HepG2 (cell line): ENCODE measurements at regions not wholly inside any gene's neighbourhood (a gene's known extent, or its start where the extent isn't known, plus 50 kb on each side); places are given as distances from the start of the nearest gene placed in this dataset.

ENCODE experiments used
- ARNT ChIP-seq: fragments of 450-650 bp; IDR thresholded peaks from 2 replicates; pipeline ENCODE4 v1.6.1; 2017
- ESRRA ChIP-seq: sonication (generic); formaldehyde crosslinking; IDR thresholded peaks from 2 replicates; pipeline ENCODE4 v1.5.1; 2020; ENCODE audit warnings: mild to moderate bottlenecking, low read depth, missing genetic modification reagents
- GABPA ChIP-seq, 2 experiments: IDR thresholded peaks; 2 replicates each; pipeline ENCODE4 v1.6.1; 2011 to 2016; ENCODE audit warnings: low read depth in 2 of 2, low read length in 1 of 2, missing biosample characterization in 1 of 2, missing genetic modification characterization in 1 of 2
- HMG20A ChIP-seq: IDR thresholded peaks from 2 replicates; pipeline ENCODE4 v1.6.1; 2016; ENCODE audit warnings: borderline replicate concordance
- MIER3 ChIP-seq: IDR thresholded peaks from 2 replicates; pipeline ENCODE4 v1.6.1; 2016; ENCODE audit warnings: missing compliant biosample characterization, borderline replicate concordance
- NPAS2 ChIP-seq: sonication (generic); formaldehyde crosslinking; IDR thresholded peaks from 2 replicates; pipeline ENCODE4 v1.8.0; 2022; ENCODE audit warnings: mild to moderate bottlenecking, missing genetic modification reagents, borderline replicate concordance
- PHF20 ChIP-seq: sonication (generic); formaldehyde crosslinking; IDR thresholded peaks from 2 replicates; pipeline ENCODE4 v1.5.0; 2020; ENCODE audit warnings: mild to moderate bottlenecking, missing genetic modification reagents
- PLRG1 ChIP-seq: fragments of 450-650 bp; conservative IDR thresholded peaks from 2 replicates; pipeline ENCODE4 v1.6.1; 2016
- SMC3 ChIP-seq: IDR thresholded peaks from 2 replicates; pipeline ENCODE4 v1.6.1; 2011; ENCODE audit warnings: low read length, improper control_type of control experiment
- YY1 ChIP-seq: IDR thresholded peaks from 2 replicates; pipeline ENCODE4 v1.6.1; 2011; ENCODE audit warnings: low read length, low read depth, moderate library complexity, mild to moderate bottlenecking; ENCODE audit not compliant: insufficient read depth, insufficient replicate concordance
- TF ChIP-seq, protein P1 (sequence below): sonication (generic); formaldehyde crosslinking; IDR thresholded peaks from 2 replicates; pipeline ENCODE4 v1.5.0; 2020; ENCODE audit warnings: mild to moderate bottlenecking, missing genetic modification reagents, moderate library complexity
- TF ChIP-seq, protein P2 (sequence below): sonication (generic); formaldehyde crosslinking; conservative IDR thresholded peaks from 2 replicates; pipeline ENCODE4 v1.4.0; 2020; ENCODE audit warnings: missing genetic modification reagents
- TF ChIP-seq, protein P3 (sequence below): sonication (generic); formaldehyde crosslinking; IDR thresholded peaks from 2 replicates; pipeline ENCODE4 v1.4.0; 2020; ENCODE audit warnings: missing genetic modification reagents

DNA sequence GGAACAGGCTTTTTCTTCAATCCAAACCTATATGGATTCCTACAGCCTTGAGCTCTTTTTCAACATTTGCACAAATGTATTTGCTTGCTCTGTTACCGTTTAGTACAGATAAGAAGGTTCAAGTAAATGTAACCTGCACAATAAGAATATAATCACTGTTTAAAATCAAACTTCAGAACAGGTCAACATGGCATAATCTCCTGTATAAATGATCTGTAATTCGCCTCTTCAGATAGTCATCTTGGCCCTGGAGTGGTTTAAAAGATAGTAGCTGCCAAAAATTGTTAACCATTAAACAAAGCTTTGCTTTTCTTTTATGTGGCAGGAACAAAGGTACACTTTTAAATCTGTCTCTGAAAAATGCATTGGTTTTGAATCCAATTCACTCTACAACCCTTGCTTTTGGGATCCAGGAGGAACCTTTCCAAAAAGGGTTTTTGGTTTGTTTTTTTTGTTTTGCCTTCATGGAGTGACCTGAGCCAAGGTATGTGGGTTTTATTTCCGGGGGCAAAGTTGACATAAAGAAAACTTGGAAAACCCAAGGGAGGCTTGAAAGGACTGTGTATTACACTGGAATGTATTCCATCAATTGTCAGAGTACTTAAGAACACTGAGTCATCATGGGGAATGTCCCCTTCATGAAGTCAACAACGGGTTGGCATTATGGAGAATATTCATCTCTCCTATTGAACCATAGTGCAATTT is 210.4 kb upstream of the HCCS start:
- no peak for TF ChIP-seq NPAS2 (CRISPR knock-in tag)
- TF ChIP-seq, protein P1, sequence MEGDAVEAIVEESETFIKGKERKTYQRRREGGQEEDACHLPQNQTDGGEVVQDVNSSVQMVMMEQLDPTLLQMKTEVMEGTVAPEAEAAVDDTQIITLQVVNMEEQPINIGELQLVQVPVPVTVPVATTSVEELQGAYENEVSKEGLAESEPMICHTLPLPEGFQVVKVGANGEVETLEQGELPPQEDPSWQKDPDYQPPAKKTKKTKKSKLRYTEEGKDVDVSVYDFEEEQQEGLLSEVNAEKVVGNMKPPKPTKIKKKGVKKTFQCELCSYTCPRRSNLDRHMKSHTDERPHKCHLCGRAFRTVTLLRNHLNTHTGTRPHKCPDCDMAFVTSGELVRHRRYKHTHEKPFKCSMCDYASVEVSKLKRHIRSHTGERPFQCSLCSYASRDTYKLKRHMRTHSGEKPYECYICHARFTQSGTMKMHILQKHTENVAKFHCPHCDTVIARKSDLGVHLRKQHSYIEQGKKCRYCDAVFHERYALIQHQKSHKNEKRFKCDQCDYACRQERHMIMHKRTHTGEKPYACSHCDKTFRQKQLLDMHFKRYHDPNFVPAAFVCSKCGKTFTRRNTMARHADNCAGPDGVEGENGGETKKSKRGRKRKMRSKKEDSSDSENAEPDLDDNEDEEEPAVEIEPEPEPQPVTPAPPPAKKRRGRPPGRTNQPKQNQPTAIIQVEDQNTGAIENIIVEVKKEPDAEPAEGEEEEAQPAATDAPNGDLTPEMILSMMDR (CRISPR knock-in tag): no peak
- no peak for TF ChIP-seq PHF20 (CRISPR knock-in tag)
- no peak for TF ChIP-seq HMG20A (CRISPR knock-in tag)
- no peak for TF ChIP-seq SMC3
- TF ChIP-seq ESRRA (CRISPR knock-in tag): no peak
- TF ChIP-seq GABPA (IDR thresholded peaks at IDR 0.05; ENCODE audit: low read depth, low read length): no peak
- TF ChIP-seq GABPA (CRISPR knock-in tag; IDR thresholded peaks at IDR 0.05; ENCODE audit: low read depth): peak; percentile 77
- TF ChIP-seq MIER3 (CRISPR knock-in tag): no peak
- TF ChIP-seq, protein P2, sequence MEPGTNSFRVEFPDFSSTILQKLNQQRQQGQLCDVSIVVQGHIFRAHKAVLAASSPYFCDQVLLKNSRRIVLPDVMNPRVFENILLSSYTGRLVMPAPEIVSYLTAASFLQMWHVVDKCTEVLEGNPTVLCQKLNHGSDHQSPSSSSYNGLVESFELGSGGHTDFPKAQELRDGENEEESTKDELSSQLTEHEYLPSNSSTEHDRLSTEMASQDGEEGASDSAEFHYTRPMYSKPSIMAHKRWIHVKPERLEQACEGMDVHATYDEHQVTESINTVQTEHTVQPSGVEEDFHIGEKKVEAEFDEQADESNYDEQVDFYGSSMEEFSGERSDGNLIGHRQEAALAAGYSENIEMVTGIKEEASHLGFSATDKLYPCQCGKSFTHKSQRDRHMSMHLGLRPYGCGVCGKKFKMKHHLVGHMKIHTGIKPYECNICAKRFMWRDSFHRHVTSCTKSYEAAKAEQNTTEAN: no peak
- TF ChIP-seq PLRG1: no peak
- TF ChIP-seq, protein P3, sequence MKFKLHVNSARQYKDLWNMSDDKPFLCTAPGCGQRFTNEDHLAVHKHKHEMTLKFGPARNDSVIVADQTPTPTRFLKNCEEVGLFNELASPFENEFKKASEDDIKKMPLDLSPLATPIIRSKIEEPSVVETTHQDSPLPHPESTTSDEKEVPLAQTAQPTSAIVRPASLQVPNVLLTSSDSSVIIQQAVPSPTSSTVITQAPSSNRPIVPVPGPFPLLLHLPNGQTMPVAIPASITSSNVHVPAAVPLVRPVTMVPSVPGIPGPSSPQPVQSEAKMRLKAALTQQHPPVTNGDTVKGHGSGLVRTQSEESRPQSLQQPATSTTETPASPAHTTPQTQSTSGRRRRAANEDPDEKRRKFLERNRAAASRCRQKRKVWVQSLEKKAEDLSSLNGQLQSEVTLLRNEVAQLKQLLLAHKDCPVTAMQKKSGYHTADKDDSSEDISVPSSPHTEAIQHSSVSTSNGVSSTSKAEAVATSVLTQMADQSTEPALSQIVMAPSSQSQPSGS (CRISPR knock-in tag): no peak
- TF ChIP-seq ARNT: no peak
- TF ChIP-seq YY1: no peak
